A673 (cell line): ENCODE measurements at regions not wholly inside any gene's neighbourhood (a gene's known extent, or its start where the extent isn't known, plus 50 kb on each side); places are given as distances from the start of the nearest gene placed in this dataset.

Experiments
- BruUV-seq: library from RNA; stranded (reverse); fragments of 400-500 nt; replicated peaks from 2 replicates; lab custom pipeline; 2021; lab: Mats Ljungman, UMichigan
- CTCF ChIA-PET: fragments of 300-600 bp; sonication (Branson Sonifier 250); formaldehyde crosslinking; loops from one replicate; lab custom pipeline; 2022; ENCODE audit warnings: antibody characterized with exemption; lab: Charles Lee
- POLR2A ChIA-PET: fragments of 300-600 bp; sonication (Branson Sonifier 250); formaldehyde crosslinking; loops from one replicate; lab custom pipeline; 2022; ENCODE audit warnings: antibody characterized with exemption; ENCODE audit not compliant: low non-redundant PET; lab: Charles Lee
- DNase-seq: peaks from one replicate; pipeline ENCODE4 v3.0.0-alpha.2; 2015; ENCODE audit warnings: low spot score
- H3K27ac ChIP-seq: fragments of 200-600 bp; sonication (generic); 2 replicates; pipeline ENCODE4 v1.5.1; 2016; ENCODE audit warnings: mixed run types, low read depth, mild to moderate bottlenecking, mixed read lengths, antibody characterized with exemption, low read length; ENCODE audit not compliant: poor library complexity, severe bottlenecking
- H3K27me3 ChIP-seq: fragments of 200-600 bp; sonication (generic); replicated peaks from 2 replicates; pipeline ENCODE4 v1.6.1; 2017; ENCODE audit warnings: mixed run types, low read depth, mild to moderate bottlenecking, mixed read lengths, antibody characterized with exemption, low read length; ENCODE audit not compliant: insufficient read depth, poor library complexity
- H3K36me3 ChIP-seq: fragments of 200-600 bp; sonication (generic); 2 replicates; pipeline ENCODE4 v1.6.1; 2016; ENCODE audit warnings: mixed run types, mild to moderate bottlenecking, mixed read lengths, antibody characterized with exemption, low read length; ENCODE audit not compliant: insufficient read depth, poor library complexity, severe bottlenecking
- H3K4me1 ChIP-seq: fragments of 200-600 bp; sonication (generic); 2 replicates; pipeline ENCODE4 v1.6.1; 2017; ENCODE audit warnings: mixed run types, mild to moderate bottlenecking, mixed read lengths, antibody characterized with exemption, low read length; ENCODE audit not compliant: insufficient read depth, poor library complexity, severe bottlenecking
- H3K4me3 ChIP-seq: fragments of 200-600 bp; sonication (generic); 2 replicates; pipeline ENCODE4 v1.5.1; 2016; ENCODE audit warnings: low read depth, mixed run types, mild to moderate bottlenecking, mixed read lengths, low read length; ENCODE audit not compliant: poor library complexity, severe bottlenecking
- H3K9me3 ChIP-seq: fragments of 200-600 bp; sonication (generic); 2 replicates; pipeline ENCODE4 v1.6.1; 2016; ENCODE audit warnings: mixed run types, low read depth, mild to moderate bottlenecking, mixed read lengths, antibody characterized with exemption, low read length; ENCODE audit not compliant: poor library complexity, severe bottlenecking
- CTCF ChIP-seq: fragments of 300-800, 200-600 bp; sonication (generic); conservative IDR thresholded peaks from 2 replicates; pipeline ENCODE4 v1.5.1; 2017; ENCODE audit warnings: low read depth, mild to moderate bottlenecking, antibody characterized with exemption, low read length, moderate library complexity, mixed read lengths
- EZH2 ChIP-seq: fragments of 200-600 bp; sonication (generic); IDR thresholded peaks from 2 replicates; pipeline ENCODE4 v1.6.1; 2017; ENCODE audit warnings: borderline replicate concordance, low read depth, mild to moderate bottlenecking, mixed read lengths, antibody characterized with exemption, low read length; ENCODE audit not compliant: poor library complexity, severe bottlenecking
- intact Hi-C: fragments of 100-400 bp; cut with micrococcal nuclease; formaldehyde crosslinking; loops from one replicate; pipeline ENCODE4 v1.10.0; 2022; ENCODE audit not compliant: unreplicated experiment

- peaks cover 8% of the 10 kb centered on the region for H3K27me3 ChIP-seq
- no peaks in the 10 kb centered on the region for H3K9me3 ChIP-seq
- intact Hi-C loops, result no loop called here
- TF ChIP-seq EZH2 (no peak), CTCF (no peak)
- DNase-seq, result no peak
- H3K4me1 ChIP-seq, result no peaks in the 10 kb centered on the region
- ChIA-PET POLR2A (no interaction called here), CTCF (no interaction called here)
- no peak overlapping the region for H3K4me3 ChIP-seq
- no peaks in the 10 kb centered on the region for H3K36me3 ChIP-seq
- no peak overlapping the region for H3K27ac ChIP-seq
- BruUV-seq, result no TSS peak
These were observed 347.5 kb upstream of the TNRC6C start for GRCh38 chr17:77610972-77611521.

GRCh38 chr17:77611791-77612502, 346.6 kb upstream of the TNRC6C start:
- no peaks in the 10 kb centered on the region for H3K9me3 ChIP-seq
- H3K4me3 ChIP-seq, result no peak overlapping the region
- intact Hi-C loops, result no loop called here
- peaks cover 8% of the 10 kb centered on the region for H3K27me3 ChIP-seq
- TF ChIP-seq CTCF, result no peak
- no peak for TF ChIP-seq EZH2
- H3K36me3 ChIP-seq, result no peaks in the 10 kb centered on the region
- no peaks in the 10 kb centered on the region for H3K4me1 ChIP-seq
- no peak for DNase-seq
- H3K27ac ChIP-seq, result no peak overlapping the region
- CTCF ChIA-PET, result no interaction called here
- BruUV-seq, result no TSS peak
- POLR2A ChIA-PET, result no interaction called here

GRCh38 chr17:77613218-77613617, 345.3 kb upstream of the TNRC6C start:
- no TSS peak for BruUV-seq
- H3K4me1 ChIP-seq, result no peaks in the 10 kb centered on the region
- intact Hi-C loops, result no loop called here
- CTCF ChIA-PET, result no interaction called here
- TF ChIP-seq EZH2, result no peak
- no peak for TF ChIP-seq CTCF
- H3K36me3 ChIP-seq, result no peaks in the 10 kb centered on the region
- H3K9me3 ChIP-seq, result no peaks in the 10 kb centered on the region
- H3K27ac ChIP-seq, result no peak overlapping the region
- H3K27me3 ChIP-seq, result peaks cover 8% of the 10 kb centered on the region
- H3K4me3 ChIP-seq, result no peak overlapping the region
- no peak for DNase-seq
- POLR2A ChIA-PET, result no interaction called here
